ENCODE measurements at regions not wholly inside any gene's neighbourhood (a gene's known extent, or its start where the extent isn't known, plus 50 kb on each side); places are given as distances from the start of the nearest gene placed in this dataset.

DNA sequence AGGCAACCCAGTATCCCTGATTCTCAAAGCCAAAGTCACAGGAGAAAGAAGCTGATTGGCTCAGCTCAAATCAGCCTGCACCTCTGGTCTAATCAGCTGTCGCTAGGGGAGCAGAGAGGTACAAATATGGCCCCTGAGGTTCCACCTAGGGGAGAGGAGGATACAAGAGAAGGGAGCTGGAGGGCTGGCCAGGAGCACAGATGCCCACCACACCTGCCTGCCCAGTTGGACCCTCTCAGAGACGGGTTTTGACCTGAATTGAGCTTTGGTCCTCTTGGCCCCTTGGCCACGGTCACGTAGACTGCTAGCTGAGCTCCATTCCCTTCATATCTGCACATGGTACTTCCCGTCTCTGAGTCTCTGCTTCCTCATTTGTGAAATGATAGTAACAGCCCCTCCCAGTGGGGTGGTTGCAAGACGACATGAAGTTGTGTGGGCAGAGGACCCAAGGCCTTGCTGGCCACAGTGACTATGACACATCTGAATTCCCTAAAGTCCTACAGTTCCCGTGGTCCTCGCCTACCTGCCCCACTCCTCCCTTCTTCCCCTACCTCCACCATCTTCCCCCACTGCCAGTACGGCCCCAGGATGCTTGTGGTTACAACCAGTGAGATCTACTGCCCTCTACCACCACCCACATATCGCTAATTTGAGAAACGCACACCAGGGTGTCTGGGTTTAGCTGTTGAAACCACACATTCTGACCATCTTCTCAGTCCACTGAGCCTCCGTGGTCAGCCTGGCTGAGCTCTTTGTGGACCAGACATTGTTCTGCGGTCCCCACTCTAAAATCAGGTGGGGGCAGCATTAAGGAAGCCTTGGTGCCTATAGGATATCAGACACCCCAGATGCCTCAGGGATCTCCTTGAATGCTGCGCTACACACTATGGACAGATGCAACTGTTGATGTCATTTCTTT is 60.3 kb upstream of the NEK6 start:
- no peak overlapping the region for H3K4me3 ChIP-seq (ENCODE audit: low read depth, low read length)
- in situ Hi-C loops (cut with HindIII; ENCODE audit: low sequenced_read_pairs), result no loop called here
- DNase-seq (ENCODE audit: low read depth), result no peak
- TF ChIP-seq, protein P1, sequence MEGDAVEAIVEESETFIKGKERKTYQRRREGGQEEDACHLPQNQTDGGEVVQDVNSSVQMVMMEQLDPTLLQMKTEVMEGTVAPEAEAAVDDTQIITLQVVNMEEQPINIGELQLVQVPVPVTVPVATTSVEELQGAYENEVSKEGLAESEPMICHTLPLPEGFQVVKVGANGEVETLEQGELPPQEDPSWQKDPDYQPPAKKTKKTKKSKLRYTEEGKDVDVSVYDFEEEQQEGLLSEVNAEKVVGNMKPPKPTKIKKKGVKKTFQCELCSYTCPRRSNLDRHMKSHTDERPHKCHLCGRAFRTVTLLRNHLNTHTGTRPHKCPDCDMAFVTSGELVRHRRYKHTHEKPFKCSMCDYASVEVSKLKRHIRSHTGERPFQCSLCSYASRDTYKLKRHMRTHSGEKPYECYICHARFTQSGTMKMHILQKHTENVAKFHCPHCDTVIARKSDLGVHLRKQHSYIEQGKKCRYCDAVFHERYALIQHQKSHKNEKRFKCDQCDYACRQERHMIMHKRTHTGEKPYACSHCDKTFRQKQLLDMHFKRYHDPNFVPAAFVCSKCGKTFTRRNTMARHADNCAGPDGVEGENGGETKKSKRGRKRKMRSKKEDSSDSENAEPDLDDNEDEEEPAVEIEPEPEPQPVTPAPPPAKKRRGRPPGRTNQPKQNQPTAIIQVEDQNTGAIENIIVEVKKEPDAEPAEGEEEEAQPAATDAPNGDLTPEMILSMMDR (IDR thresholded peaks at IDR 0.05; ENCODE audit: low read depth, low read length, missing control alignments), result no peak

DNA sequence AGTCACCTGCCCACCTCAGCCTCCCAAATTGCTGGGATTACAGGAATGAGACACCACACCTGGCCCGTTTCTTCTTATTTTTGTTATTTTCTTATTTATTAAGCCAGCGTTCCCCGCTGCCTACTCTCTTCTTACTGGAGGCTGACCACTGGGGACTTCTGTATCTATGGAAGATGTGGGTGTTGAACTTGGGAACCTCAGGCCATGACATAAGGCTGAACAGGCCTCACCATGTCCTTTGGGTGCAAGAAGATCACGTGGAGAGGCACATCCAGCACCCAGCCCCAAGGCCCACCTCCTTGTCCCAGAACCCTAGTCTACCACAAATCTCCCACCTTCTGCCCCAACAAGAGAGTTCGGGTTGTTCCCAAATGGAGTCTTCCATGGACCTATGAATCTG is 59.4 kb upstream of the NEK6 start:
- DNase-seq (ENCODE audit: low read depth), result no peak
- no peak overlapping the region for H3K4me3 ChIP-seq (ENCODE audit: low read depth, low read length)
- in situ Hi-C loops (cut with HindIII; ENCODE audit: low sequenced_read_pairs), result no loop called here

DNA sequence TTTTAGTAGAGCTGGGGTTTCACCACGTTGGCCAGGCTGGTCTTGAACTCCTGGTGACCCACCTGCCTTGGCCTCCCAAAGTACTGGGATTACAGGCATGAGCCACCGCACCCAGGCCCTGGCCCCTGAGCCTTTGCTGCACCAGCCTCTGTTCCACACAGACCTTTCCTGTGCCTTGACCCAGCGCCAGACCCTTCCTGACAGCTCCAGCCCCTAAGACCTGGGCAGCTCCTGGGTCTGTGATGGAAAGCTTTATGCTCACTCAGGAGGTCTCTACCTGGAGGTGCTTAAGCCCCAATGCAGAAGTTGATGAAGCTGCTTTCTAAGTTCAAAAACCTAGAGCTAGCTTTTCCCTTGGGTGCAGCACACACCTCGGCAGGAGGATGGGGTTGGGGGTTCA is 58.8 kb upstream of the NEK6 start:
- no peak for DNase-seq (ENCODE audit: low read depth)
- in situ Hi-C loops (cut with HindIII; ENCODE audit: low sequenced_read_pairs), result no loop called here
- TF ChIP-seq, protein P1 (IDR thresholded peaks at IDR 0.05; ENCODE audit: low read depth, low read length, missing control alignments), result no peak
- no peak overlapping the region for H3K4me3 ChIP-seq (ENCODE audit: low read depth, low read length)

More for the DNA sequence above, 59.4 kb upstream of the NEK6 start:
- TF ChIP-seq, protein P1 (IDR thresholded peaks at IDR 0.05; ENCODE audit: low read depth, low read length, missing control alignments), result no peak

DNA sequence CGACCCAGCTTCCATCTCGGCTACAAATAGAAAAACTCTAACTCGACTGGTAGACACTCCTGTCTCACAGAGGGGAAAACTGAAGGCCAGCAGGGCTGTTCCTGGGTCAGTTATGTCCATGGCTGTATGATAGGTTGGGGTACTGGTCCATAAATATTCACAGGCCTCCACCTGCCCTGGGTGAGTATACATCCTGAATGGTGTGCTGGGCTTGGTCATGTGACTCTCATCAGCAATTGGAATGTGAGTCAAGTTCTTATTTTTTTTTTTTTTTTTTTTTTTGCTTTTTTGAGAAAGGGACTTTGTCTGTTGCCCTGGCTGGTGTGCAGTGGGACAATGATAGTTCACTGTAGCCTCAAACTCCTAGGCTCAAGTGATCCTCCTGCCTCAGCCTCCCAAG is 58.3 kb upstream of the NEK6 start:
- in situ Hi-C loops (cut with HindIII; ENCODE audit: low sequenced_read_pairs), result no loop called here
- no peak overlapping the region for H3K4me3 ChIP-seq (ENCODE audit: low read depth, low read length)
- DNase-seq (ENCODE audit: low read depth), result no peak
- TF ChIP-seq, protein P1 (IDR thresholded peaks at IDR 0.05; ENCODE audit: low read depth, low read length, missing control alignments), result no peak

DNA sequence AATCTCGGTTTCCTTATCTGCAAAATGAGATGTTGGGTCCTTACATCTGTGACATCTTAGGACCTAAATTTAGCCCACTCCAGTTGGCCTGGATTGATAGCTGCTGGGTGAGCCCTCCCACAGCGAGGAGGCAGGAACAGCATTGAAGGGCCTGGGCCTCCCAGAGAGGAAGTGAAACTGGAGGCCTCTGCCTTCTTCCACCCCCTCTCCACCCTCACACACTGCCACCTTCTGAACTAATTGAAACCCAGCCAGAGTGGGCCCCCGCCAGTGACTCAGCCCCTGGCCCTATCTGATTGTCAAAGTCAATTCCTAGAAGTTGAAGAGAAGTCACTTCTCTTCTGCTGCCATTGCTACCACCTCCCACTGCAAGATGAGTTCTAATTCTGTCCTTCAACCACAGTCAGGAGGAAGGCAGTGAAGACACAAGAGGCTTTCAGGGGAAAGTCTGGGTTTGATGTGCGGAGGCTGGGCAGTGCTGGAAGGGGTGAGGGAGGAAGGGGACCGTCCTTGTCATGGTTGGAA is 55.2 kb upstream of the NEK6 start:
- no peak overlapping the region for H3K4me3 ChIP-seq (ENCODE audit: low read depth, low read length)
- in situ Hi-C loops (cut with HindIII; ENCODE audit: low sequenced_read_pairs), result no loop called here
- TF ChIP-seq, protein P1 (IDR thresholded peaks at IDR 0.05; ENCODE audit: low read depth, low read length, missing control alignments), result no peak
- DNase-seq (ENCODE audit: low read depth), result no peak

DNA sequence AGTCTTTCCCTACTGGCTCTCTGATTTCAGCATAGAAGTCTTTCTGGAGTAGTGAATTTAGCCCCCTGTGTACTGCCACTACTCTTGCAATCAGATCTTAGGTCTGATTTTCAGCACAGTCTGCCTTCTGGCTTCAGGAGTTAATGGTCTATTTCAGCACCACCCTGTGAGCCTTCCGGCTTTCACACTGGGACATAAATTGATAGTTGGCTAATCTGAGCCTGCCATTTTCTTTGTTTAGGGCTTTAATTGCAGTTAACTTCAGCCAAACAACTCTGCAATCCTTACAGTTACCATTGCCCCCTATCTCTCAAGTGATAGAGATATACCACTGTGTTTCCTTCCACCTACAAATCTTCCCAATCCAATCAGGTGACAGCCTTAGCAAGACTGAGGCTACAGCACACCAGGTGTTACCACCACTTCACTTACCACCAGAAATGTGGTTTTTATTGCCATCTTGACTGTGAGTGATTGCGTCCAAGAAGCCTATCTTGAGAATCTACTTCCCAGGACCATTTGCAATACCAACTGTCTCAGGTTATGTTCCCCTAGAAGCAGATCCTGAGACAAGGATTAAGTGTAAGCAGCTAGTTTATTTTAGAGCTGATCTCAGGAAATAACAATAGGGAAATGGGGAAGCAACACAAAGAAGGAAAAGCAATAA is 51.9 kb upstream of the NEK6 start:
- no peak overlapping the region for H3K4me3 ChIP-seq (ENCODE audit: low read depth, low read length)
- TF ChIP-seq, protein P1 (IDR thresholded peaks at IDR 0.05; ENCODE audit: low read depth, low read length, missing control alignments), result no peak
- in situ Hi-C loops (cut with HindIII; ENCODE audit: low sequenced_read_pairs), result no loop called here
- DNase-seq (ENCODE audit: low read depth), result no peak

Data from astrocyte of the cerebellum (primary cell).